ENCODE measurements at regions not wholly inside any gene's neighbourhood (a gene's known extent, or its start where the extent isn't known, plus 50 kb on each side); places are given as distances from the start of the nearest gene placed in this dataset.

GRCh38 chr4:166377578-166377977 is 504.5 kb downstream of the TLL1 start:
- DNase-seq: no peak

- DNase-seq: no peak
Observed at GRCh38 chr4:166386491-166387360, 513.7 kb downstream of the TLL1 start.

GRCh38 chr4:166391501-166391900 is 518.5 kb downstream of the TLL1 start:
- DNase-seq: no peak

GRCh38 chr4:166399021-166399420 is 526.0 kb downstream of the TLL1 start:
- no peak for DNase-seq

GRCh38 chr4:166400270-166400894 is 527.3 kb downstream of the TLL1 start:
- DNase-seq: peak; percentile 92

GRCh38 chr4:166413356-166413755 is 540.3 kb downstream of the TLL1 start:
- DNase-seq: no peak

- DNase-seq: no peak
Observed at GRCh38 chr4:166414431-166414830, 541.4 kb downstream of the TLL1 start.

- no peak for DNase-seq
Observed at GRCh38 chr4:166415749-166416148, 542.7 kb downstream of the TLL1 start.

- no peak for DNase-seq
Observed at GRCh38 chr4:166421556-166422156, 548.6 kb downstream of the TLL1 start.

GRCh38 chr4:166422475-166422874 is 549.4 kb downstream of the TLL1 start:
- DNase-seq: no peak

GRCh38 chr4:166426300-166426863 is 553.3 kb downstream of the TLL1 start:
- no peak for DNase-seq

GRCh38 chr4:166432125-166432524 is 559.1 kb downstream of the TLL1 start:
- no peak for DNase-seq

GRCh38 chr4:166432842-166433241 is 559.8 kb downstream of the TLL1 start:
- DNase-seq: no peak

GRCh38 chr4:166435449-166435848 is 562.4 kb downstream of the TLL1 start:
- no peak for DNase-seq

GRCh38 chr4:166458756-166459155 is 585.7 kb downstream of the TLL1 start:
- no peak for DNase-seq

- DNase-seq: no peak
Observed at GRCh38 chr4:166459621-166460020, 586.6 kb downstream of the TLL1 start.

- no peak for DNase-seq
Observed at GRCh38 chr4:166460769-166461550, 587.9 kb downstream of the TLL1 start.

- no peak for DNase-seq
Observed at GRCh38 chr4:166481055-166481454, 608.0 kb downstream of the TLL1 start.

GRCh38 chr4:166481739-166482138 is 608.7 kb downstream of the TLL1 start:
- no peak for DNase-seq

GRCh38 chr4:166482758-166483157 is 609.7 kb downstream of the TLL1 start:
- no peak for DNase-seq

GRCh38 chr4:166491635-166492034 is 618.6 kb downstream of the TLL1 start:
- no peak for DNase-seq

- DNase-seq: no peak
Observed at GRCh38 chr4:166493924-166494345, 620.9 kb downstream of the TLL1 start.

GRCh38 chr4:166498546-166498945 is 625.5 kb downstream of the TLL1 start:
- no peak for DNase-seq
